DMS114 treated with DMSO at 0.1 percent for 48 hours (cell line): ENCODE measurements at regions not wholly inside any gene's neighbourhood (a gene's known extent, or its start where the extent isn't known, plus 50 kb on each side); places are given as distances from the start of the nearest gene placed in this dataset.

ENCODE experiments used
- DNase-seq: peaks from one replicate; lab custom pipeline; 2025; ENCODE audit not compliant: unreplicated experiment; lab: John Stamatoyannopoulos, UW

DNA sequence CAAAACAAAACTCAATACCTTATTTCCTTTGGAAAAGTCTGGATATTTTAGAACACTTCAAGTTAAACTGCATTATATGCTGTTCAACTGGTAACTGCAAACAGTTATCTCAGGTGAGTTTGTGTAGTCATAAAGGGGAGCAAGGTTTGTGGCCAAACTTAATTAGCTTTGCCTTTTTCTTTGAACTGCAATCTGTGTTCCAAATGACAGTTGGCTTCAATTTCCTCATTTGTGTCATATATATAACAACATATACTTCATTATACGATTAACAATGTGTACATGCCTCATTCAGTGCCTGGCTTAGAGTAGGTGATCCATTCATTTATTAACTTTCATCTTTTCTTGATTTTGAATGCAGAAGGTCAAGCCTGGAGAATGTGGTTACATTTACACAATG lies 55.8 kb downstream of the KCNE4 start:
- no peak for DNase-seq

DNA sequence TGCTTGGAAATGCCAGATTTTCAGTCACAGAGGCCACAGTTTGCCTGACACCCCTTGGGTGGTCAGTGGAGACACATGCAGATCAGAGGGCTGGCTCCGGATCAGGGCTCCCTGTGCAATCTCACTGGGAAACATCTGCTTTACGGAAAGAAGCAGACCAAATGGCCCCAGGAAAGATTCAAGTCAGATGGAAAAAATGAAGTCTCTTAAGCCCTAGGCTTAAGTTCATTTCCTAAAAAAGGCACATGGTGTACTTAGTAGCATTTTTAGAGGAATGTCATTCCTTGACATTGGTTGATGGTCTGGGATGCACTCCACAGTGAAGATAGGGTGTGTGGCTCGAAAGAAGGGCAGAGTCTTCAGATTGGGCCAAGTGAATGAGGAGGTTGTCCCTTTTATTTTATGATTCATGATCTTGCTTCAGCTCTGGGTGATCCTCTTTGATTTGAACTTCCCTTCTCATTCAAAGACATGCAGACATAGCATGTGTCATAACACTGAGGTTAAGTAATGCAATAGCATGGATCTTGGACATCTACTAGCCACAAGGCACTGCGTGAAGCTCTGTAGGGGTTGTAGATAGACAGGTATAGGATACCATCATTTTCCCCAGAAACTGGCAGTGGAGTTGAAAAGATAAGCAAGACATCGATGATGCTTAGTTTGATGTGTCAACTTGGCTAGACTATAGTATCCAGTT lies 56.5 kb downstream of the KCNE4 start:
- DNase-seq: no peak

DNA sequence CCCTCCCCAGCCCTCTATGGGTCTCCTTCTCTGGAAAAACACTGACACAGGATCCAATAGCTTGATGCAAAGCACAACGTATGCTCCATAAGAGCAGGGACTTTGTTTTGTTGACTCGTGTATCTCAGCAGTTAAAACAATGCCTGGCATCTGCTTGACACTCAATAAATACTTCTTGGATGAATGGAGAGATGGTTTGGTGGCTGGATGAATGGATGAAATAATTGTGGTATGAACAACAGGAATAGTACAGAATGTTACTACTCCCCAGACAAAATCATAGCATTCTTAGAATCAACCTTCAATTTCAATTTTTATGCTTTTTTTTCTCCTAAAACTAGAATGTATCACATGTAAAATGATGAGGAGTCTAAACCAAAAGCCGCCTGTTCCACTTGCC lies 57.4 kb downstream of the KCNE4 start:
- no peak for DNase-seq

DNA sequence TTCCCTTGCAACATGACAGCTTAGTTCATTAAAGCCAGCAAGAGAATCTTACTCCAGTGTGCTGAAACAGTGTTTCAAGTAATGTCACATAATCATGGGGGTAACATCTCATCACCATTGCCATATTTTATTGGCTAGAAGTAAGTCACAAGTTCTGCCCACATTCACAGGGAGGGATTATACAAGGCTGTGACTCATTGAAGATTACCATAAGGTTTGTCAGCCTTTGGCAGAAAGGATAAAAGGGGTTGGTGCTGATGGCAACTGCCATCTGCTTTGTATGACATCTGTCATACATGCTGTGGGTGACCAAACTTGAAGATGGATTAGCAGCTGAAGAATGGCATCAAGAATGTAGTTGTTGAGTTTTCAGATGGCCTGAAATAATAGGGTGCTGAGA lies 61.2 kb downstream of the KCNE4 start:
- no peak for DNase-seq

DNA sequence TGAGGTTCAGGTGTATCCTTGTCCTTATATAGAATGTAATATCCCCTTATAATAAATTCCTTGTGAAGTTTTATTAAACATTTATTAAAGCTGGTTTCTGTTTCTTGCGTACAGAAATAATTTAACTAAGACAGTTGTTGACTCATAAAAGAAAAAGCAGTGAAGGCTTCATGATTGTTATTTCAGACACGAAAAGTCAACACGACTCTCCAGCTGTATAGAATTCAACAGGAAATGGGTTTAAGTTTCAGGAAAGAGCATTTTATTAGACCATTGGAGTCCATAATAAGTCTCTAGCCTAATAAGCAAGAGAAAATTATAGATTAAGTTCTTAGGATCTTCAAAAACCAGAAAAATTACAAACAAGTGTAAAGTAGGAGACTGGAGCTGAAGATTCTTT lies 62.2 kb downstream of the KCNE4 start:
- no peak for DNase-seq

DNA sequence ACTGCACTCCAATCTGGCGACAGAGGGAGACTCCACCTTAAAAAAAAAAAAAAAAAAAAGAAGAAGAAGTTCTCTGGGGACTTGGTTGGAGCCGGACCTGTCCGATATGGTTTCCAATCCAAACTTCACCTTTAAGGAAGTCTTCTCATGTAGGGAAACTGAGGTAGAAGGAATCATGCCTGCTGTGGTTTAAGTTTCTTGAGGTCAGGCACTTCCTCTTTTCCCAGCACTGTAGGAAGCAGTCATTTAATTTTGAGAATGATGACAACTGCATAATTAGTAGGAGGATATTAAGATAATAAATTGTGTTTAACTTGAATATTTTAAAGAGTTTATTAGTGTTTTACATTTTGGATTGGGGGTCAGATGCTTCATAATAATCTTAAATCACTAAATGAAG lies 62.9 kb downstream of the KCNE4 start:
- no peak for DNase-seq

DNA sequence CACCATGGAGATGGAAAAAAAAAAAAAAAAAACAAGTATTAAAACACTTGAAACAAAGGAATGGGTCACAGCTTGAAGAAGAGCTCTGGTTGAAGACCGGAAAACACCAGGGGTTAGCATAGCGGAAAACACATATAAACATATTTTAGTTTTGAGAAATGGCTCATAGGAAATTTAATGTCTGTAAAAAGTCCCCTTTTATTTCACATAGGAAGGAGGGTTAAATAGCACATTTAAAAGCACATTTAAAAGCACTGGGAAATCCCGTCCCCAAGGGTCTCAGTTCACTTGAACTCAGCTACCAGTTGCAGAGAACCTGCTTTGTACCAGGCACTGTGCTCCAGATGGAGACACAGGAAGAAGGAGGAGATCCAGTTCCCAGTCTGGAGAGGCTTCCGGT lies 65.5 kb downstream of the KCNE4 start:
- DNase-seq: no peak

DNA sequence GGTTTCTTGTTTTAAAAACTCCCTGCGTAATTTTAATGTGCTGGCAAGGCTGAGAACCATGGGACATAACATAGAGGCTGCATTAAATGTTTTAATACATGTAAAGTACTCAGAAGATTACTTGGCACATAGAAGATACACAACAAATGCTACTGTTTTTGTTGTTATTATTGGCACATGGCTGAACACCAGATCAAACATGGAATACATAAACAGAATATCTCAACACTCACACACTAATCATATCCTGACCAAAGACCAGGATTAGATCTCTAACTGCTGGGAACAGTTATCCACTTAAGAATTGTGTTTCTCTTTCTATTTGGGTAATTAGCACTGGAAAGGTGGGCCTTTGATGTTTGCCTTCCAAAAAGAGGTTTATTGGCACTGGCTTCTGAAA lies 69.3 kb downstream of the KCNE4 start:
- DNase-seq: no peak

DNA sequence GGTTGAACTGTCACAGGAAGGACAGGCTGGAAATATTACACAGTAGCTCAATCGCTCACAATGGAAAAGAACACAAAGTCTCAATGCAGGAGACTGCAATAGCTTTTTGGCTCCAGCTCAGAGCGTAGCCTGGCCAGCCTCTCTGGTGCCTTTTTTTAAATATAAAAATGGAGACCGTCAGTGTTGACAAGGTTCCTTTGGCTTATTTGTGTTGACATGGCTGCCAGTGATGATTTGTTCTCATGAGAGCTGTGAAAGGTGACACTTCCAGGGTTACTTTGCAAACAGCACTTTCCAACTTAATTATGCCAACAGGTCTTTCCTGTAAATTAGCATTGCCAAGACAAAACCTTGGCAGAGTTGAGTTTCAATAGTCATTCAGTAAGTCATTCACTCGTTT lies 70.8 kb downstream of the KCNE4 start:
- no peak for DNase-seq

DNA sequence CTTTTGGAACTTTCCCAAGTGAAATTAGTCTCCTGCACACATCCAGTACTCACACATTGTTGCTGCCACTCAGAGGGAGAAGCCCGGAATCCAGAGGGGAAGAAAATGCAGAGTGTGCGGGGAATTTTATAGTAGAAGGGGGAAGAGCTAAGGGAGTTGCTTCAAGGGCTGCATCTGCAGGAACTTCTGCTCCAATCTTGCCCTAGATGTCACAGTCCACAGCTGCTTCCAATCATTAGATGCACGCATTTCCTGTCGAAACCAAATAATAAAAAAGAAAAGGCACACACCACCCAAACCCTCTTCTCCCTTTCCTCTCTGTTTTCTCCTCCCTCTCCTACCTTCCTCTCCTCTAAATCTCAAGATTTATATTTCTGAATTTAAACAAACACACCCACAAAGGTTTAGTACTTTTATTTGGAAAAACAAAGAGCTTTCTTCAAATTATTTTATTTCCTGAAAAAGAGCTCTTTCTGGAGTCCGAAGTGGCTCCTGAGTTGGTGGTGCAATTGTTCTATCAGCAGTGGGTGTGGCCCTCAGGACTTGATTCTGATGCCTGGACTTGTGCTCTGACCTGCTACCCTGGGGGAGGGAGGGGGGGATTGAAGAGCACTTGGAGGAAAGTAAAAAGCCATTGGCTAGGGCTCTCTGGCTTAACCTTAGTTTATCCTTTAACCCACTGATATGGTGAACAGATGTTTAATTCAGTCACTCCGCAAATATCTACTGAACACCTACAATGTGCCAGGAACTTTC lies 72.0 kb downstream of the KCNE4 start:
- no peak for DNase-seq

DNA sequence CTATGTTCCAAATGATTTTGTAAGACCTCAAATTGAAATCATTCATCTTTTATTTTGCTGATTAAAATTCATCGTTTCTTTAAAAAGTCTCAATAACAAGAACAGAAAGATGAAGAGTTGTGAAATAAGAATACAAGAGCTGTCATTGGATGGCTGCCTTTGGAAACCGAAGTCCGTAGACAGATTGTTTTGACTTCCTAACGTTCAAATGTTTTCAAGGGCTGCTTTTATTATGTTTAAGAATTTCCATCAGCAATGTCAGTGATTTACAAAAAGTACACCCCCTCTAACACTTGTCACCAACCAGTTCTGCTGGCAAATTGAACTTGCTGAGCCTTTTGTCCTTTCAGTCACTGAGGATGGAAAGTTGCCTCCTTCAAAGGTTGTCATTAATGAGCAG lies 89.6 kb downstream of the KCNE4 start:
- DNase-seq: no peak

DNA sequence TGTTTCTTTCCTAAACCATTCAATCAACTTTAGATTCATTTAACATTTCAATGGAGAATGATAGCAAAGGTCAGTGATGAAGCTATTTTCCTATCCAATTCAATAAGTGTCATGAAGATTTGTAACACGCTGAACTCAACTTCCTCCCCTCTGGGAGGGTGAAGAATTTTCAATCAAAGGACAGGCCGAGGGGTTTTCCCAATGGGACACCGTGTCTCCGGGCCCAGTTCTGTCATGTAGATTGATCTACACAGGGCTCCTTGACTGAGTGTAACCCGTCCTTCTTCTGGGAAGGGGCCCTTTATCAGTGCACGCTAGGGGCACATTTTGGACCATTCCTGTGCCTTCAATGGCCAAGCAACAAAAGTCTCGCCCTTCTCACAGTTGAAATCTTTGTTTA lies 90.1 kb downstream of the KCNE4 start:
- no peak for DNase-seq

DNA sequence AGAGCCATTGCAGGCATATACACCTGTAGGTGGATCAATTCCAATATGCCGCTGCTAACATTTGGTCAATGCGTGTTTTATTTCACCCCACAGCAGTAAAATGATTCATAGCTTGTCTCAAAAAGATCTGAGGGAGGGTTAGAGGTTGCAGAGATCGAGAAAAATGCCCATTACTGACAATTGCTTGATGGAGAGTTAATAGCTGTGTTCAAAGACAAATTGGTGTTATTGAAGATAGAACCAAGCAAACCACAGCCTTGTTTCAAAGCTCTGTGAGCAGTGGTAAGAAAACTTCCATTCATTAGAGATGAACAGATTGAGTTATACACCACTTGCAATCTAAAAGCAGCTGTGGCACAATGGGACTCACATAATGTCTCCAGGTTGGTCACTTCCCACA lies 95.4 kb downstream of the KCNE4 start:
- no peak for DNase-seq

DNA sequence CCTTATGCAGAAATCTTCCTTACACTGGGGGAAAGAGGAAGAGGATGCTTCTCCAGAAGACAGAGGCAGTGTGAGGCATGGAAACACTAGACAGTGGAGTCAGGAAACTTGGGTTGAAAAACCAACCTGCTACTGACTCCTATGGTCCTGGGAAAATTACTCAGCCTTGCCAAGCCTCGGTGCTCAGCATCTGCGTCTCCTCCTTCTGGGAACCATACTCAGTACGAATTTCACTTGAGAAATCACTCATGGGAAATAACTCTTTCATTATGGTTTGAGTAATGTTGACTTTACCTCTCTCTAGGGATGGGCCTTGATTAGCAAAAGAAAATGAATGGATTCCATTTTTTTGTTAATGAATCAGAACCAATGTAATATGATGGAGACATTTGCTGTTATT lies 96.5 kb downstream of the KCNE4 start:
- no peak for DNase-seq

DNA sequence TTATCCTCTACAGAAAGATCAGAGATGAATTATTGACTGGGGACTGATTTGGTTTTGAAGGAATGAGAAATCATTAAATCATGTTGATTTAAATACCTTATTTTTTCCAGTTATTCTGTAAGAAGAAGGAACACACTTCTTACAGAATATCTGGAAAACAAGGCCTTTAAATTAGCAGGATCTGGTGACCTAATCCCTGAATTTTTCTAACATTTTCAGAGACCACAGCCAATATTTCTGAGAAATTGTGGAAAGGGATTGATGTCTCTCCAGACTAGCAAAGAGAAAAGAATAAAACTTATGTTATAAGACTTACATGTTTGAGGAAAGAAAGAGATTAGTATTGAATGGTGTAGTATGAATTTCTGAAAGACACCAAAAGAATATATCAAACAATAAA lies 104.0 kb downstream of the KCNE4 start:
- DNase-seq: no peak

DNA sequence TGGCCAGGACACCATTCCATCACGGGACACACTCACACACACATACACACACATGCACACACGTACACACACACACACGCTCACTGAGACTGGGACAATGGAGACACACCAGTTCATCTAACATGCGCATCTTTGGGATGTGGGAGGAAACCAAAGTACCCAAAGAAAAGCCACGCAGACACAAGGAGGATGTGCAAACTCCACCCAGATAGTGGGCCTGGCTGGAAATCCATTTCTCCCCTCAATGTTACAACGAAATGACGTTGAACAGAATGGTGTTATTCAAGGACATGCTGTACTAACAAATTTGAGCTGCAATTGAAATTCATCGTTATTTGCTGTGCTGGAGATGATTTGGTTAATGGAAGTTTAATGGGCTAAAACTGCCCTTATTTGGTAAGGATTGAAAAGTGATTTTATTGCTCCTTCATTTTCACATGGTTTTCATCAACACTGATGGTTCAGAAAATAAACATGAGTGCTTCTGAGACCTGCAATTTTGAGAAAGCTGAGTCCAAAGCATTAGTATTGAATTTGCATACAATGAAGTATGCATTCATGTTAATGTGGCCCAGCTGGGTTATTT lies 110.0 kb downstream of the KCNE4 start:
- DNase-seq: no peak

DNA sequence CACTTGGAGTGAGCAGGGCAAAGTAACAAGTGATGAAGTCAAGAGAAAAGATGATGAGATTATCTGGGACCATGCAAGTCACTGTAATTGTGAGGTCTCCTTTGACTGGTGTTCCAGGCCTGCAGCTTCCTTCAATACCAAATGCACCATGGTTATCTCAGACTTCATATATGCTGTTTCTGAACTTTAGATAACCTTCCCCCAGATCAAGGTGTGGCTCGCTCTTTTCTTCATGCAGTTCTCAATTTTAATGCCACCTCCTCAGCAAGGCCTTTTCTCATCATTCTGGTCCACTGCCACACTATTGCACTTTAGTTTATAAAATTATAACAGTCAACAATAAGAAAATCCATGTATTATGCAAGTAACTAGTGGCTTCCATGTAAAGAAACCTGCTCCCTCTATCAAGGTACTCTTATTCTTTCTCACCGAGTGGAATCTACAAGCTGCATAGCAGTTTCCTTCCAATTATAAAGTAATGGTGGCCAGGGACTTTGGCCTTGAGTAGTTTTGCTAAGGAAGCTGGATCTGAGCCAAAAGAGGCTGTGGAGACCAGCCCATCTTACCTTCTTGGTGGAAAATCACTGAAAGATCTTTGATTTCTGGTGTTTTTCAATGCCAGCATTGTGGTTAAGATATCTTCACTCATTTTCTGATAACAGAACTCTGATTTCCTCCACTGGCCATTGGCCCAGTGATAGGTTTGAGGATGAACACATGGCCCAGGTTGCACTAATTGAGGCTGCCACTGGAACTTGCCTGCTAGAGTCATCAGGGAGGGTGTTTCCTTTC lies 113.6 kb downstream of the KCNE4 start:
- DNase-seq: no peak

DNA sequence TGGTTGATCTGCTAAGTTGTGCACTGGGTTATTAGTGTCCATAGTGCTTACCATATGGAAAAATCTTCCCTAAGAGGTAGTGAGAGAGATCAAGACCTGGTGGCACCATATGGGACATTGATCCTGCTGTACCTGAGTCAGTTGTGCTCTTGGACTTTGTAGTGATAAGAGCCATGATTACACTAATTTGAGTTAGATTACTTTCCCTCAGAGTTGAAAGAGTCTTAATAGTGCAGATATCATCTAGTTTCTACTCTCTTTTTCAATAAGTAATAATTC lies 114.2 kb downstream of the KCNE4 start:
- no peak for DNase-seq

DNA sequence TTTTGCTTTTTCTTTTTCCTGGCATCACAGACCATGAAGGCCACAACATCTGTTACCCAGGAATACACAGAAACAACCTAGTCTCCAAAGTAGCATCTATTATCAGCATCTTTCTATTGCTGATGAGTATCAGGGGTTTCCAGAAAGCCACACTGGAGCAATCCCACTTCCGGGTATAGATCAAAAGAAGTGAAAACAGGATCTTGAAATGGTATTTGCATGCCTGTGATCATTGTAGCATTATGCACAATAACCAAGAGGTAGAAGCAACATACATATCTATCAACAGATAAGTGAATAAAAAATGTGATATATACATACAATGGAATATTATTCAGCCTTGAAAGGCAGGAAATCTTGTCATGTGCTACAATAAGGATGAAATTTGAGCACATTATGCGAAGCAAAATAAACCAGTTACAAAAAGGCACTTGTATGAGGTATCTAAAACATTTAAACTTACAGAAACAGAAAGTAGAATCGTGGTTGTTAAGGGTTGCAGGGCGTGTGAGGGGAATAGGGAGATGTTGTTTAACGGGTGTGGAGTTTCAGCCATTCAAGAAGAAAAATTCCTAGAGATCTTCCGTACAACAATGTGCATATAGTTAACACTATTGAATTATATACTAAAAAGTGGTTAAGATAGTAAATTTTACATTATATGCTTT lies 115.1 kb downstream of the KCNE4 start:
- no peak for DNase-seq

DNA sequence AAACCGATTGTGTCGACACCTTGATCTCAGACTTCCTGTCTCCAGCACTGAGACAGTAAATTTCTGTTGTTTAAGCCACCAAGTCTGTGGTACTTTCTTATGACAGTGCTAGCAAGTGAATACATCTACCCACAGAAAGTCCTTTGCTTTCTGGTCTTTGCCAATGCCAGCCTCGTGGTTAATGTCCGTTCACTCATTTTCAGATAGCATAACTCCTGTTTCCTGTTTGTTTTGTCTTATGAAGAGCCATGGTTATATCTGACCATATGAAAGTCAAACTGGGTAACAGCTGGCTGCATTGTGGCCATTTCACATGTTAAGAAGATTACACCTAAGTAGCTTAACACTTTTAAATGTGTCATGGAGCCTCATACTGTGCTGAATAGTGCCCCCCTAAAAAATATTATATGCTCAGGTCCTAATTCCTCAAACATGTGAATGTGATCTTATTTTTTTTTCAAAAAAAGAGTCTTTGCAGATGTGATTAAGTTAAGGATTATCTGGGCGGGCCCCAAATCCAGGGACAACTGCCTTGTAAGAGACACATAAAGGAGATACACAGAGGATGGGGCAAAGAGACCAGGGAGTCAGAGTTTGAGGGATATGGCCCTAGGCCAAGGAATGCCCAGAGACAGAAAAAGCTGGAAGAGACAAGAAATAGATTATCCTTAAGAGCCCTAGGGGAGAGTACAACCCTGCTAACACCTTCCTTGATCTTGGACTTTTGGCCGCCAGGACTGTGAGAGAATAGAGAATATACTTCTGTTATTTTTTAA lies 118.0 kb downstream of the KCNE4 start:
- no peak for DNase-seq

DNA sequence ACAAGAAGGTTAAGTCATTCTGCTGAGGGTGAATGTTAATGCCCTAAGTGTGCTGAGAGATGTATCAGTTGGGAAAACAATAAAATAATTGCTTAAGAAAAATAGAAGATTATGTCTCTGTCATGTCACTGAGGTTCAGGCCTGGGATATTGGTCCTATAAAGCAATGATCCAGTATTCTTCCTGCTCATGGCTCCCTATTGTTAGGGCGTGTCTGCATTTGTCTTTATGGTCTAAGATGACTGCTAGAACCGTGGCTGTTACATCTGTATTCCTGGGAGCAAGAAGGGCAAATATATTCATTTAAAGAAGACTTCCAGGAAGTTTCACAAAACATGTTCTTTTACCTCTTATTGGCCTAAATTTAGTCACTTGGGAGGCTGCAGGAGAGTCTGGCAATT lies 125.0 kb downstream of the KCNE4 start:
- no peak for DNase-seq
